ENCODE measurements at regions not wholly inside any gene's neighbourhood (a gene's known extent, or its start where the extent isn't known, plus 50 kb on each side); places are given as distances from the start of the nearest gene placed in this dataset.

DNA sequence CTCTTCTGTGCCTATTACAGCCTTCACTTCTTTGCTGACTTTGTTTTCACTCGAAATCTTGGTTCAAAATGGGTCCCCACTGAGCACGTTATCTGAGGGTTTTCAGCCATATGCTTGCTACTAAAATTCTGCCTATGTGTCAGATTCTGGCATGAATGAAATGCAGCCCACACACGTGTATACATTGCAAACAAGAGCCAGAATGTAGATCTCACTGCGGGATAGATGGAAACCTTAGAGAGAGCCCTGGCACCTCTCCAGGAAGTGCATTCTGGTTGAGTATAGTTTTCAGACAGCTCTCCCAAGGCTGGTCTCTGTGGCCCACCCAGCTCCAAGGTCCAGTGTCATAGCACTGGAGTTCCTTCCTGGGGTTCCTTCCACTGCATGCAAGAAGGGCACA, 234.7 kb upstream of the GJB5 start:
- no peak for DNase-seq (ENCODE audit: low read depth, low spot score)
- H3K4me3 ChIP-seq (ENCODE audit: low read depth, low read length) = no peak overlapping the region
- TF ChIP-seq, protein P1, sequence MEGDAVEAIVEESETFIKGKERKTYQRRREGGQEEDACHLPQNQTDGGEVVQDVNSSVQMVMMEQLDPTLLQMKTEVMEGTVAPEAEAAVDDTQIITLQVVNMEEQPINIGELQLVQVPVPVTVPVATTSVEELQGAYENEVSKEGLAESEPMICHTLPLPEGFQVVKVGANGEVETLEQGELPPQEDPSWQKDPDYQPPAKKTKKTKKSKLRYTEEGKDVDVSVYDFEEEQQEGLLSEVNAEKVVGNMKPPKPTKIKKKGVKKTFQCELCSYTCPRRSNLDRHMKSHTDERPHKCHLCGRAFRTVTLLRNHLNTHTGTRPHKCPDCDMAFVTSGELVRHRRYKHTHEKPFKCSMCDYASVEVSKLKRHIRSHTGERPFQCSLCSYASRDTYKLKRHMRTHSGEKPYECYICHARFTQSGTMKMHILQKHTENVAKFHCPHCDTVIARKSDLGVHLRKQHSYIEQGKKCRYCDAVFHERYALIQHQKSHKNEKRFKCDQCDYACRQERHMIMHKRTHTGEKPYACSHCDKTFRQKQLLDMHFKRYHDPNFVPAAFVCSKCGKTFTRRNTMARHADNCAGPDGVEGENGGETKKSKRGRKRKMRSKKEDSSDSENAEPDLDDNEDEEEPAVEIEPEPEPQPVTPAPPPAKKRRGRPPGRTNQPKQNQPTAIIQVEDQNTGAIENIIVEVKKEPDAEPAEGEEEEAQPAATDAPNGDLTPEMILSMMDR (IDR thresholded peaks at IDR 0.05; ENCODE audit: low read depth, low read length) = no peak
- in situ Hi-C loops (cut with HindIII; ENCODE audit: low sequenced_read_pairs) = no loop called here

- in situ Hi-C loops (cut with HindIII; ENCODE audit: low sequenced_read_pairs) = no loop called here
- no peak overlapping the region for H3K4me3 ChIP-seq (ENCODE audit: low read depth, low read length)
- TF ChIP-seq, protein P1 (IDR thresholded peaks at IDR 0.05; ENCODE audit: low read depth, low read length) = no peak
- no peak for DNase-seq (ENCODE audit: low read depth, low spot score)
Measured at GRCh38 chr1:34524783-34525182, 230.1 kb upstream of the GJB5 start.

GRCh38 chr1:34529935-34530859, 224.7 kb upstream of the GJB5 start:
- in situ Hi-C loops (cut with HindIII; ENCODE audit: low sequenced_read_pairs) = no loop called here
- TF ChIP-seq, protein P1 (IDR thresholded peaks at IDR 0.05; ENCODE audit: low read depth, low read length) = no peak
- H3K4me3 ChIP-seq (ENCODE audit: low read depth, low read length) = no peak overlapping the region
- no peak for DNase-seq (ENCODE audit: low read depth, low spot score)

GRCh38 chr1:34532113-34532512, 222.7 kb upstream of the GJB5 start:
- H3K4me3 ChIP-seq (ENCODE audit: low read depth, low read length) = no peak overlapping the region
- TF ChIP-seq, protein P1 (IDR thresholded peaks at IDR 0.05; ENCODE audit: low read depth, low read length) = no peak
- in situ Hi-C loops (cut with HindIII; ENCODE audit: low sequenced_read_pairs) = no loop called here
- DNase-seq (ENCODE audit: low read depth, low spot score) = no peak

- TF ChIP-seq, protein P1 (IDR thresholded peaks at IDR 0.05; ENCODE audit: low read depth, low read length) = no peak
- in situ Hi-C loops (cut with HindIII; ENCODE audit: low sequenced_read_pairs) = no loop called here
- H3K4me3 ChIP-seq (ENCODE audit: low read depth, low read length) = no peak overlapping the region
- no peak for DNase-seq (ENCODE audit: low read depth, low spot score)
Measured at GRCh38 chr1:34538481-34538880, 216.4 kb upstream of the GJB5 start.

DNA sequence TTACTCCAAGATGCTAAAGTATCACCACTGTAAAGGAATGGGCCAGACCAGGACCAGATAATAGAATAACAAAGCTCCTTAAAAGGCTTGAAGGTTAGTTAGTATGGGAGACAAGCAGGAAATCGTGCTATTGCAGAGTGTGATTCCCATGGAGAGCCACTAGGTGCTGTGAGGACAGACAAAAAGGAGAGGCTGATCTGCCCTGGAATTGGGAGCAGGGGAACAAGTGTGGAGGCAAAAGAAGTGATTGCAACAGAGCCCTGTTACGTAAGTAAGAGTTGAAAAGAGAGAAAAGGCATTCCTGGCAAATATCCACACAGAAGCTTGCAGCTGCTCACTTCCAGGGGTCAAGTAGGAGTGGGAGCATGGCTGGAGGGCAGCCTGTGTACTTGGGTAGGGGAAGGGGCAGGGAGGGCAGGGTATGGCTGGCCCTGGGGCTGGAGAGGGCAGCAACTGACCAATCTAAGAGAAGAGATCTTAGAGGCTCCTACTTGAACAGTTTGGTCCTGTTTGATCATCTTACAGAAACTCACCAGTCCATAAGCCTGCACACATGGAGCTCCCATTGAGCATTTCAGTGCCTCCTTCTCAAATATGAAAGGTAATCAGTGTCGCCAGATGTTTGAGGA, 207.7 kb upstream of the GJB5 start:
- in situ Hi-C loops (cut with HindIII; ENCODE audit: low sequenced_read_pairs) = no loop called here
- no peak for DNase-seq (ENCODE audit: low read depth, low spot score)
- H3K4me3 ChIP-seq (ENCODE audit: low read depth, low read length) = no peak overlapping the region
- TF ChIP-seq, protein P1 (IDR thresholded peaks at IDR 0.05; ENCODE audit: low read depth, low read length) = no peak
